SU-DHL-6 (cell line): ENCODE measurements at regions not wholly inside any gene's neighbourhood (a gene's known extent, or its start where the extent isn't known, plus 50 kb on each side); places are given as distances from the start of the nearest gene placed in this dataset.

ENCODE experiments used
- EZH2phosphoT487 ChIP-seq: fragments of 200-600 bp; sonication (generic), shearing (Covaris generic); conservative IDR thresholded peaks from 2 replicates; pipeline ENCODE4 v1.6.1; 2018; ENCODE audit warnings: mild to moderate bottlenecking, antibody characterized with exemption, low read length, moderate library complexity, mixed read lengths
- TF ChIP-seq, protein P1 (sequence below): fragments of 200-600 bp; sonication (generic); IDR thresholded peaks from one replicate; pipeline ENCODE4 v1.5.1; 2017; ENCODE audit warnings: antibody characterized with exemption, mild to moderate bottlenecking, low read length, moderate library complexity; ENCODE audit not compliant: insufficient read depth, poor library complexity, severe bottlenecking

DNA sequence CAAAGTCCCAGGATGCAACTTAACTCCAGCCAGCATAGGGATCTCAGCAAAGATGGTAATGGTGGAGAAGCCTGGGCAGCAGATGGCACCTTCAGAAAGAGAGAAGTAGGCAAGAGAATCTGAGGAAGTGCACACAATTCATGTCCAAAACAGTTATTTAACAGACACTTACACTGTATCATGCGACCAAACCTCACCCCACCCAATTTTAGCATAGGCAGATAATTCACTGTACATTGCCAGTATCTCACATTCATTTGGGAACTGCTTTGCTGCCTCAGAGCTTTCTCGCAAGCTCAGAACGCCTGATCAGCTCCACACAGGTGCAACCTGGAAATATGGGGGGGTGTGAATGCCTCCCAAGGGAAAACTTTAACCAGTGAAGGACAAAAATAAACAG, 143.0 kb upstream of the MAOA start:
- TF ChIP-seq, protein P1, sequence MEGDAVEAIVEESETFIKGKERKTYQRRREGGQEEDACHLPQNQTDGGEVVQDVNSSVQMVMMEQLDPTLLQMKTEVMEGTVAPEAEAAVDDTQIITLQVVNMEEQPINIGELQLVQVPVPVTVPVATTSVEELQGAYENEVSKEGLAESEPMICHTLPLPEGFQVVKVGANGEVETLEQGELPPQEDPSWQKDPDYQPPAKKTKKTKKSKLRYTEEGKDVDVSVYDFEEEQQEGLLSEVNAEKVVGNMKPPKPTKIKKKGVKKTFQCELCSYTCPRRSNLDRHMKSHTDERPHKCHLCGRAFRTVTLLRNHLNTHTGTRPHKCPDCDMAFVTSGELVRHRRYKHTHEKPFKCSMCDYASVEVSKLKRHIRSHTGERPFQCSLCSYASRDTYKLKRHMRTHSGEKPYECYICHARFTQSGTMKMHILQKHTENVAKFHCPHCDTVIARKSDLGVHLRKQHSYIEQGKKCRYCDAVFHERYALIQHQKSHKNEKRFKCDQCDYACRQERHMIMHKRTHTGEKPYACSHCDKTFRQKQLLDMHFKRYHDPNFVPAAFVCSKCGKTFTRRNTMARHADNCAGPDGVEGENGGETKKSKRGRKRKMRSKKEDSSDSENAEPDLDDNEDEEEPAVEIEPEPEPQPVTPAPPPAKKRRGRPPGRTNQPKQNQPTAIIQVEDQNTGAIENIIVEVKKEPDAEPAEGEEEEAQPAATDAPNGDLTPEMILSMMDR = no peak
- TF ChIP-seq EZH2phosphoT487 = no peak
